ENCODE measurements at regions not wholly inside any gene's neighbourhood (a gene's known extent, or its start where the extent isn't known, plus 50 kb on each side); places are given as distances from the start of the nearest gene placed in this dataset.

DNA sequence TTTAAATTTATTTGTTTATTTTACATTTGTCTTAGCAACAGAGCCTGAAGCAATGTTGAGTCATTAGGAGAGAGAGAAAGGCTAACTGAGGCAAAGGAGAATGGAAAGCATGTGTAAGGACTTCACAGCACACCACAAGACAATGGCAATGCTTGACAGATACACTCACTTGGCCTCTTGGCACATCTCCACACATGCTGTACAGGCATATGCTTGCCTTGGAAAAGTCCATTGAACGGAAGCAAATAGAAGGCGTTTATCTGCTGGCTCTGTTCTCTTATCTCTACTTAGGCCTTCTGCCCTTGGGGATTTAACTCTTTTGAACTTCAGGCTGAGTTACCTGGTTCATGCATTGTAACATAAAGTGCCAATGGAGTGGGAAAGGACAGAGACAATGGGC, 262.2 kb upstream of the POU3F1 start:
- CTCF ChIA-PET, result no interaction called here
- Mint-ChIP-seq H3K27me3 (ENCODE audit: low read depth) (no peaks in the 10 kb centered on the region), H3K9me3 (peaks cover 24% of the 10 kb centered on the region), H3K27ac (no peak overlapping the region), H3K4me1 (peaks cover 5% of the 10 kb centered on the region), H3K36me3 (peaks cover 7% of the 10 kb centered on the region), H3K4me3 (no peak overlapping the region)
- DNase-seq (ENCODE audit: low spot score), result no peak
- POLR2A ChIA-PET, result no interaction called here
- no peak for ATAC-seq
- TF ChIP-seq, protein P1, sequence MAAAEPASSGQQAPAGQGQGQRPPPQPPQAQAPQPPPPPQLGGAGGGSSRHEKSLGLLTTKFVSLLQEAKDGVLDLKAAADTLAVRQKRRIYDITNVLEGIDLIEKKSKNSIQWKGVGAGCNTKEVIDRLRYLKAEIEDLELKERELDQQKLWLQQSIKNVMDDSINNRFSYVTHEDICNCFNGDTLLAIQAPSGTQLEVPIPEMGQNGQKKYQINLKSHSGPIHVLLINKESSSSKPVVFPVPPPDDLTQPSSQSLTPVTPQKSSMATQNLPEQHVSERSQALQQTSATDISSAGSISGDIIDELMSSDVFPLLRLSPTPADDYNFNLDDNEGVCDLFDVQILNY (CRISPR knock-in tag; IDR thresholded peaks at IDR 0.05), result no peak
- TF ChIP-seq, protein P2, sequence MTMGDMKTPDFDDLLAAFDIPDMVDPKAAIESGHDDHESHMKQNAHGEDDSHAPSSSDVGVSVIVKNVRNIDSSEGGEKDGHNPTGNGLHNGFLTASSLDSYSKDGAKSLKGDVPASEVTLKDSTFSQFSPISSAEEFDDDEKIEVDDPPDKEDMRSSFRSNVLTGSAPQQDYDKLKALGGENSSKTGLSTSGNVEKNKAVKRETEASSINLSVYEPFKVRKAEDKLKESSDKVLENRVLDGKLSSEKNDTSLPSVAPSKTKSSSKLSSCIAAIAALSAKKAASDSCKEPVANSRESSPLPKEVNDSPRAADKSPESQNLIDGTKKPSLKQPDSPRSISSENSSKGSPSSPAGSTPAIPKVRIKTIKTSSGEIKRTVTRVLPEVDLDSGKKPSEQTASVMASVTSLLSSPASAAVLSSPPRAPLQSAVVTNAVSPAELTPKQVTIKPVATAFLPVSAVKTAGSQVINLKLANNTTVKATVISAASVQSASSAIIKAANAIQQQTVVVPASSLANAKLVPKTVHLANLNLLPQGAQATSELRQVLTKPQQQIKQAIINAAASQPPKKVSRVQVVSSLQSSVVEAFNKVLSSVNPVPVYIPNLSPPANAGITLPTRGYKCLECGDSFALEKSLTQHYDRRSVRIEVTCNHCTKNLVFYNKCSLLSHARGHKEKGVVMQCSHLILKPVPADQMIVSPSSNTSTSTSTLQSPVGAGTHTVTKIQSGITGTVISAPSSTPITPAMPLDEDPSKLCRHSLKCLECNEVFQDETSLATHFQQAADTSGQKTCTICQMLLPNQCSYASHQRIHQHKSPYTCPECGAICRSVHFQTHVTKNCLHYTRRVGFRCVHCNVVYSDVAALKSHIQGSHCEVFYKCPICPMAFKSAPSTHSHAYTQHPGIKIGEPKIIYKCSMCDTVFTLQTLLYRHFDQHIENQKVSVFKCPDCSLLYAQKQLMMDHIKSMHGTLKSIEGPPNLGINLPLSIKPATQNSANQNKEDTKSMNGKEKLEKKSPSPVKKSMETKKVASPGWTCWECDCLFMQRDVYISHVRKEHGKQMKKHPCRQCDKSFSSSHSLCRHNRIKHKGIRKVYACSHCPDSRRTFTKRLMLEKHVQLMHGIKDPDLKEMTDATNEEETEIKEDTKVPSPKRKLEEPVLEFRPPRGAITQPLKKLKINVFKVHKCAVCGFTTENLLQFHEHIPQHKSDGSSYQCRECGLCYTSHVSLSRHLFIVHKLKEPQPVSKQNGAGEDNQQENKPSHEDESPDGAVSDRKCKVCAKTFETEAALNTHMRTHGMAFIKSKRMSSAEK (CRISPR knock-in tag; IDR thresholded peaks at IDR 0.05; ENCODE audit: borderline replicate concordance), result no peak
- TF ChIP-seq, protein P3, sequence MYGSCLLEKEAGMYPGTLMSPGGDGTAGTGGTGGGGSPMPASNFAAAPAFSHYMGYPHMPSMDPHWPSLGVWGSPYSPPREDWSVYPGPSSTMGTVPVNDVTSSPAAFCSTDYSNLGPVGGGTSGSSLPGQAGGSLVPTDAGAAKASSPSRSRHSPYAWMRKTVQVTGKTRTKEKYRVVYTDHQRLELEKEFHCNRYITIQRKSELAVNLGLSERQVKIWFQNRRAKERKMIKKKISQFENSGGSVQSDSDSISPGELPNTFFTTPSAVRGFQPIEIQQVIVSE (CRISPR knock-in tag; IDR thresholded peaks at IDR 0.05; ENCODE audit: borderline replicate concordance), result no peak
- TF ChIP-seq, protein P4, sequence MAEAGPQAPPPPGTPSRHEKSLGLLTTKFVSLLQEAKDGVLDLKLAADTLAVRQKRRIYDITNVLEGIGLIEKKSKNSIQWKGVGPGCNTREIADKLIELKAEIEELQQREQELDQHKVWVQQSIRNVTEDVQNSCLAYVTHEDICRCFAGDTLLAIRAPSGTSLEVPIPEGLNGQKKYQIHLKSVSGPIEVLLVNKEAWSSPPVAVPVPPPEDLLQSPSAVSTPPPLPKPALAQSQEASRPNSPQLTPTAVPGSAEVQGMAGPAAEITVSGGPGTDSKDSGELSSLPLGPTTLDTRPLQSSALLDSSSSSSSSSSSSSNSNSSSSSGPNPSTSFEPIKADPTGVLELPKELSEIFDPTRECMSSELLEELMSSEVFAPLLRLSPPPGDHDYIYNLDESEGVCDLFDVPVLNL (CRISPR knock-in tag; IDR thresholded peaks at IDR 0.05; ENCODE audit: borderline replicate concordance, low read depth), result no peak
- TF ChIP-seq ESRRA (CRISPR knock-in tag; IDR thresholded peaks at IDR 0.05; ENCODE audit: borderline replicate concordance), result no peak
- no peak for TF ChIP-seq HMGA2 (CRISPR knock-in tag; IDR thresholded peaks at IDR 0.05)
- TF ChIP-seq TEAD4 (CRISPR knock-in tag; IDR thresholded peaks at IDR 0.05), result no peak
- TF ChIP-seq, protein P5, sequence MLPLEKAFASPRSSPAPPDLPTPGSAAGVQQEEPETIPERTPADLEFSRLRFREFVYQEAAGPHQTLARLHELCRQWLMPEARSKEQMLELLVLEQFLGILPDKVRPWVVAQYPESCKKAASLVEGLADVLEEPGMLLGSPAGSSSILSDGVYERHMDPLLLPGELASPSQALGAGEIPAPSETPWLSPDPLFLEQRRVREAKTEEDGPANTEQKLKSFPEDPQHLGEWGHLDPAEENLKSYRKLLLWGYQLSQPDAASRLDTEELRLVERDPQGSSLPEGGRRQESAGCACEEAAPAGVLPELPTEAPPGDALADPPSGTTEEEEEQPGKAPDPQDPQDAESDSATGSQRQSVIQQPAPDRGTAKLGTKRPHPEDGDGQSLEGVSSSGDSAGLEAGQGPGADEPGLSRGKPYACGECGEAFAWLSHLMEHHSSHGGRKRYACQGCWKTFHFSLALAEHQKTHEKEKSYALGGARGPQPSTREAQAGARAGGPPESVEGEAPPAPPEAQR (CRISPR knock-in tag; IDR thresholded peaks at IDR 0.05), result no peak
- TF ChIP-seq, protein P6, sequence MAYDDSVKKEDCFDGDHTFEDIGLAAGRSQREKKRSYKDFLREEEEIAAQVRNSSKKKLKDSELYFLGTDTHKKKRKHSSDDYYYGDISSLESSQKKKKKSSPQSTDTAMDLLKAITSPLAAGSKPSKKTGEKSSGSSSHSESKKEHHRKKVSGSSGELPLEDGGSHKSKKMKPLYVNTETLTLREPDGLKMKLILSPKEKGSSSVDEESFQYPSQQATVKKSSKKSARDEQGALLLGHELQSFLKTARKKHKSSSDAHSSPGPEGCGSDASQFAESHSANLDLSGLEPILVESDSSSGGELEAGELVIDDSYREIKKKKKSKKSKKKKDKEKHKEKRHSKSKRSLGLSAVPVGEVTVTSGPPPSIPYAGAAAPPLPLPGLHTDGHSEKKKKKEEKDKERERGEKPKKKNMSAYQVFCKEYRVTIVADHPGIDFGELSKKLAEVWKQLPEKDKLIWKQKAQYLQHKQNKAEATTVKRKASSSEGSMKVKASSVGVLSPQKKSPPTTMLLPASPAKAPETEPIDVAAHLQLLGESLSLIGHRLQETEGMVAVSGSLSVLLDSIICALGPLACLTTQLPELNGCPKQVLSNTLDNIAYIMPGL (CRISPR knock-in tag; IDR thresholded peaks at IDR 0.05), result no peak
- TF ChIP-seq TP53 (CRISPR knock-in tag; IDR thresholded peaks at IDR 0.05), result no peak
- TF ChIP-seq, protein P7, sequence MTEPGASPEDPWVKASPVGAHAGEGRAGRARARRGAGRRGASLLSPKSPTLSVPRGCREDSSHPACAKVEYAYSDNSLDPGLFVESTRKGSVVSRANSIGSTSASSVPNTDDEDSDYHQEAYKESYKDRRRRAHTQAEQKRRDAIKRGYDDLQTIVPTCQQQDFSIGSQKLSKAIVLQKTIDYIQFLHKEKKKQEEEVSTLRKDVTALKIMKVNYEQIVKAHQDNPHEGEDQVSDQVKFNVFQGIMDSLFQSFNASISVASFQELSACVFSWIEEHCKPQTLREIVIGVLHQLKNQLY (CRISPR knock-in tag; IDR thresholded peaks at IDR 0.05), result no peak
- no peak for TF ChIP-seq IRF2 (CRISPR knock-in tag; IDR thresholded peaks at IDR 0.05; ENCODE audit: borderline replicate concordance, low read depth)
- TF ChIP-seq SOX15 (CRISPR knock-in tag; IDR thresholded peaks at IDR 0.05), result no peak
- TF ChIP-seq, protein P8, sequence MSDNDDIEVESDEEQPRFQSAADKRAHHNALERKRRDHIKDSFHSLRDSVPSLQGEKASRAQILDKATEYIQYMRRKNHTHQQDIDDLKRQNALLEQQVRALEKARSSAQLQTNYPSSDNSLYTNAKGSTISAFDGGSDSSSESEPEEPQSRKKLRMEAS (CRISPR knock-in tag; IDR thresholded peaks at IDR 0.05), result no peak
- TF ChIP-seq NFATC4 (CRISPR knock-in tag; IDR thresholded peaks at IDR 0.05), result no peak
- no peak for TF ChIP-seq NFYB (CRISPR knock-in tag; conservative IDR thresholded peaks at IDR 0.05; ENCODE audit: low read depth)
- TF ChIP-seq, protein P9, sequence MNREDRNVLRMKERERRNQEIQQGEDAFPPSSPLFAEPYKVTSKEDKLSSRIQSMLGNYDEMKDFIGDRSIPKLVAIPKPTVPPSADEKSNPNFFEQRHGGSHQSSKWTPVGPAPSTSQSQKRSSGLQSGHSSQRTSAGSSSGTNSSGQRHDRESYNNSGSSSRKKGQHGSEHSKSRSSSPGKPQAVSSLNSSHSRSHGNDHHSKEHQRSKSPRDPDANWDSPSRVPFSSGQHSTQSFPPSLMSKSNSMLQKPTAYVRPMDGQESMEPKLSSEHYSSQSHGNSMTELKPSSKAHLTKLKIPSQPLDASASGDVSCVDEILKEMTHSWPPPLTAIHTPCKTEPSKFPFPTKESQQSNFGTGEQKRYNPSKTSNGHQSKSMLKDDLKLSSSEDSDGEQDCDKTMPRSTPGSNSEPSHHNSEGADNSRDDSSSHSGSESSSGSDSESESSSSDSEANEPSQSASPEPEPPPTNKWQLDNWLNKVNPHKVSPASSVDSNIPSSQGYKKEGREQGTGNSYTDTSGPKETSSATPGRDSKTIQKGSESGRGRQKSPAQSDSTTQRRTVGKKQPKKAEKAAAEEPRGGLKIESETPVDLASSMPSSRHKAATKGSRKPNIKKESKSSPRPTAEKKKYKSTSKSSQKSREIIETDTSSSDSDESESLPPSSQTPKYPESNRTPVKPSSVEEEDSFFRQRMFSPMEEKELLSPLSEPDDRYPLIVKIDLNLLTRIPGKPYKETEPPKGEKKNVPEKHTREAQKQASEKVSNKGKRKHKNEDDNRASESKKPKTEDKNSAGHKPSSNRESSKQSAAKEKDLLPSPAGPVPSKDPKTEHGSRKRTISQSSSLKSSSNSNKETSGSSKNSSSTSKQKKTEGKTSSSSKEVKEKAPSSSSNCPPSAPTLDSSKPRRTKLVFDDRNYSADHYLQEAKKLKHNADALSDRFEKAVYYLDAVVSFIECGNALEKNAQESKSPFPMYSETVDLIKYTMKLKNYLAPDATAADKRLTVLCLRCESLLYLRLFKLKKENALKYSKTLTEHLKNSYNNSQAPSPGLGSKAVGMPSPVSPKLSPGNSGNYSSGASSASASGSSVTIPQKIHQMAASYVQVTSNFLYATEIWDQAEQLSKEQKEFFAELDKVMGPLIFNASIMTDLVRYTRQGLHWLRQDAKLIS (CRISPR knock-in tag; IDR thresholded peaks at IDR 0.05; ENCODE audit: borderline replicate concordance), result no peak
- TF ChIP-seq, protein P10, sequence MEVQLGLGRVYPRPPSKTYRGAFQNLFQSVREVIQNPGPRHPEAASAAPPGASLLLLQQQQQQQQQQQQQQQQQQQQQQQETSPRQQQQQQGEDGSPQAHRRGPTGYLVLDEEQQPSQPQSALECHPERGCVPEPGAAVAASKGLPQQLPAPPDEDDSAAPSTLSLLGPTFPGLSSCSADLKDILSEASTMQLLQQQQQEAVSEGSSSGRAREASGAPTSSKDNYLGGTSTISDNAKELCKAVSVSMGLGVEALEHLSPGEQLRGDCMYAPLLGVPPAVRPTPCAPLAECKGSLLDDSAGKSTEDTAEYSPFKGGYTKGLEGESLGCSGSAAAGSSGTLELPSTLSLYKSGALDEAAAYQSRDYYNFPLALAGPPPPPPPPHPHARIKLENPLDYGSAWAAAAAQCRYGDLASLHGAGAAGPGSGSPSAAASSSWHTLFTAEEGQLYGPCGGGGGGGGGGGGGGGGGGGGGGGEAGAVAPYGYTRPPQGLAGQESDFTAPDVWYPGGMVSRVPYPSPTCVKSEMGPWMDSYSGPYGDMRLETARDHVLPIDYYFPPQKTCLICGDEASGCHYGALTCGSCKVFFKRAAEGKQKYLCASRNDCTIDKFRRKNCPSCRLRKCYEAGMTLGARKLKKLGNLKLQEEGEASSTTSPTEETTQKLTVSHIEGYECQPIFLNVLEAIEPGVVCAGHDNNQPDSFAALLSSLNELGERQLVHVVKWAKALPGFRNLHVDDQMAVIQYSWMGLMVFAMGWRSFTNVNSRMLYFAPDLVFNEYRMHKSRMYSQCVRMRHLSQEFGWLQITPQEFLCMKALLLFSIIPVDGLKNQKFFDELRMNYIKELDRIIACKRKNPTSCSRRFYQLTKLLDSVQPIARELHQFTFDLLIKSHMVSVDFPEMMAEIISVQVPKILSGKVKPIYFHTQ (CRISPR knock-in tag; IDR thresholded peaks at IDR 0.05), result no peak

All from WTC11 (cell line).